Sigmoid colon (tissue), 4 donors: ENCODE measurements at regions not wholly inside any gene's neighbourhood (a gene's known extent, or its start where the extent isn't known, plus 50 kb on each side); places are given as distances from the start of the nearest gene placed in this dataset.

Source experiments
- POLR2A ChIP-seq, 2 donors: fragments of 450-650 bp; IDR thresholded peaks; one replicate each; pipeline ENCODE4 v1.6.1; 2016; ENCODE audit warnings: antibody characterized with exemption in 2 of 2, mild to moderate bottlenecking in 2 of 2, moderate library complexity in 2 of 2
- POLR2AphosphoS5 ChIP-seq, 4 donors: sonication (generic); formaldehyde crosslinking; IDR thresholded peaks; one replicate each; pipeline ENCODE4 v1.6.1; 2017; ENCODE audit warnings: antibody characterized with exemption in 4 of 4
- TF ChIP-seq, protein P1 (sequence below), 4 experiments: fragments of 450-650 bp in 3 of 4; fragments of 200-600 bp in 1 of 4; IDR thresholded peaks; one replicate each; pipeline ENCODE4 v1.5.1; 2016 to 2019; ENCODE audit warnings: antibody characterized with exemption in 4 of 4, mild to moderate bottlenecking in 3 of 4, moderate library complexity in 2 of 4

- TF ChIP-seq POLR2A (IDR thresholded peaks at IDR 0.05), result no peak
- TF ChIP-seq, protein P1, sequence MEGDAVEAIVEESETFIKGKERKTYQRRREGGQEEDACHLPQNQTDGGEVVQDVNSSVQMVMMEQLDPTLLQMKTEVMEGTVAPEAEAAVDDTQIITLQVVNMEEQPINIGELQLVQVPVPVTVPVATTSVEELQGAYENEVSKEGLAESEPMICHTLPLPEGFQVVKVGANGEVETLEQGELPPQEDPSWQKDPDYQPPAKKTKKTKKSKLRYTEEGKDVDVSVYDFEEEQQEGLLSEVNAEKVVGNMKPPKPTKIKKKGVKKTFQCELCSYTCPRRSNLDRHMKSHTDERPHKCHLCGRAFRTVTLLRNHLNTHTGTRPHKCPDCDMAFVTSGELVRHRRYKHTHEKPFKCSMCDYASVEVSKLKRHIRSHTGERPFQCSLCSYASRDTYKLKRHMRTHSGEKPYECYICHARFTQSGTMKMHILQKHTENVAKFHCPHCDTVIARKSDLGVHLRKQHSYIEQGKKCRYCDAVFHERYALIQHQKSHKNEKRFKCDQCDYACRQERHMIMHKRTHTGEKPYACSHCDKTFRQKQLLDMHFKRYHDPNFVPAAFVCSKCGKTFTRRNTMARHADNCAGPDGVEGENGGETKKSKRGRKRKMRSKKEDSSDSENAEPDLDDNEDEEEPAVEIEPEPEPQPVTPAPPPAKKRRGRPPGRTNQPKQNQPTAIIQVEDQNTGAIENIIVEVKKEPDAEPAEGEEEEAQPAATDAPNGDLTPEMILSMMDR (IDR thresholded peaks at IDR 0.05), result no peak
- TF ChIP-seq POLR2AphosphoS5 (IDR thresholded peaks at IDR 0.05), result no peak
Observed at GRCh38 chr1:30356839-30357238, 366.5 kb downstream of the MATN1 start.
